NCI-H510A (cell line): ENCODE measurements at regions not wholly inside any gene's neighbourhood (a gene's known extent, or its start where the extent isn't known, plus 50 kb on each side); places are given as distances from the start of the nearest gene placed in this dataset.

Source experiments
- DNase-seq: peaks from one replicate; lab custom pipeline; 2025; lab: John Stamatoyannopoulos, UW

- no peak for DNase-seq
Measured at GRCh38 chr4:188552741-188553275, 413.6 kb downstream of the TRIML1 start.

GRCh38 chr4:188554413-188554812 lies 415.2 kb downstream of the TRIML1 start:
- no peak for DNase-seq

- DNase-seq, result no peak
Measured at GRCh38 chr4:188573104-188573503, 433.9 kb downstream of the TRIML1 start.

- no peak for DNase-seq
Measured at GRCh38 chr4:188578657-188579056, 439.4 kb downstream of the TRIML1 start.

- no peak for DNase-seq
Measured at GRCh38 chr4:188596021-188596420, 456.8 kb downstream of the TRIML1 start.

- DNase-seq, result no peak
Measured at GRCh38 chr4:188603646-188604045, 464.4 kb downstream of the TRIML1 start.

GRCh38 chr4:188606635-188607034 lies 467.4 kb downstream of the TRIML1 start:
- DNase-seq, result no peak

GRCh38 chr4:188611143-188611542 lies 471.9 kb downstream of the TRIML1 start:
- DNase-seq, result no peak

GRCh38 chr4:188612659-188613058 lies 473.4 kb downstream of the TRIML1 start:
- DNase-seq, result no peak

- no peak for DNase-seq
Measured at GRCh38 chr4:188613976-188614375, 474.7 kb downstream of the TRIML1 start.

- no peak for DNase-seq
Measured at GRCh38 chr4:188619456-188620149, 480.4 kb downstream of the TRIML1 start.

- DNase-seq, result no peak
Measured at GRCh38 chr4:188620608-188621007, 481.4 kb downstream of the TRIML1 start.

GRCh38 chr4:188623314-188623854 lies 484.1 kb downstream of the TRIML1 start:
- no peak for DNase-seq

GRCh38 chr4:188624370-188624769 lies 485.1 kb downstream of the TRIML1 start:
- no peak for DNase-seq

GRCh38 chr4:188627892-188628291 lies 488.7 kb downstream of the TRIML1 start:
- no peak for DNase-seq

GRCh38 chr4:188639479-188640100 lies 500.3 kb downstream of the TRIML1 start:
- no peak for DNase-seq

GRCh38 chr4:188647820-188648370 lies 508.7 kb downstream of the TRIML1 start:
- no peak for DNase-seq

GRCh38 chr4:188649635-188650034 lies 510.4 kb downstream of the TRIML1 start:
- no peak for DNase-seq

GRCh38 chr4:188650516-188650915 lies 511.3 kb downstream of the TRIML1 start:
- DNase-seq, result no peak

GRCh38 chr4:188657365-188657764 lies 518.1 kb downstream of the TRIML1 start:
- DNase-seq, result no peak

GRCh38 chr4:188658958-188659522 lies 519.8 kb downstream of the TRIML1 start:
- no peak for DNase-seq

- DNase-seq, result no peak
Measured at GRCh38 chr4:188660796-188661195, 521.6 kb downstream of the TRIML1 start.

GRCh38 chr4:188661502-188661901 lies 522.3 kb downstream of the TRIML1 start:
- no peak for DNase-seq
